ENCODE measurements at regions not wholly inside any gene's neighbourhood (a gene's known extent, or its start where the extent isn't known, plus 50 kb on each side); places are given as distances from the start of the nearest gene placed in this dataset.

DNA sequence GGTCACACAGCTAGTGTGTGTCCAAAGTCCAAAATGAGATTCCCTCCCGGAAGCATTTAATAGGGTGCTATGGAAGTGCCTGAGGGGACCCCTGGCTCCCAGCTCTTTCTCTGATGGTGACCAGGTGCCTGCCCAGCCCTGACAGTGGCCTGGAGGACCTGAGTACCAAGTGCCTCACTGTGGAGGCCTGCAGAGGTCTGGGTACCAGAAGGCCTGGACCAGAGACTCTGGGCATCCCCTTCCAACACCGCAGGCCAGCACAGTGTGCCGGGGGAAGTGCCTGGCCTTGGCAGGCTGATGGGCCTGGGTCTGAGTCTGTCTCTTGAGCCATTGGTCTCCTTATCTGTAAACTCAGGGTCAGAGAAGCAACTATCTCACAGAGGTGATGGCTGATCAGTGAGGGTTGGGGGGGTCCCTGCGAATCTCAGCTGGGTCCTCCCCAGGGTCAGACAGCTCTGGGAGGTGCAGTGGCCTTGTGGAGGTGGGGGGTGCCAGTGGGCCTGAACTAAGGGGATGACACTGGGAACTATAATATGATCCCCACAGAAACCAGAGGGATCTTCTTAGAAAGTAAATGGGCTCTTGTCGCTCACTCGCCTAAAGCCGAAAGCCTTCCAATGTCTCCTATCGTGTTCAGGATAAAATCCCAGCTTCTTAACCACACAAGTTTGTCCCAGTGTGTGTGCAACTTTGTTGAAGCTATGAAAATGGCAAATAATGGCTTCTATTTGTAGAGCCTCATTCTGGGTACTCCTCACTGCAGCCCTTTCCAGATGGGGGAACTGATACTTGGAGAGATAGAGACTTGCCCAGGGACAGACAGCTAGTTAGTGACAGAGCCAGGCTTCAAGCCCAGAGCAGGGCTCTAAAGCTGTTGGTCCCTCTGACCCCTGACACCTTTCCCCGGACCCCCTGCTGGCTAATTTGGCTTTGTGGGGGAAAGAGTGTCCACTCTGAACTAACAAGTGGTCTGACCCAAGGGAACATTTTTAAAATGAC is 225.1 kb downstream of the TFCP2L1 start:
- TF ChIP-seq, protein P1, sequence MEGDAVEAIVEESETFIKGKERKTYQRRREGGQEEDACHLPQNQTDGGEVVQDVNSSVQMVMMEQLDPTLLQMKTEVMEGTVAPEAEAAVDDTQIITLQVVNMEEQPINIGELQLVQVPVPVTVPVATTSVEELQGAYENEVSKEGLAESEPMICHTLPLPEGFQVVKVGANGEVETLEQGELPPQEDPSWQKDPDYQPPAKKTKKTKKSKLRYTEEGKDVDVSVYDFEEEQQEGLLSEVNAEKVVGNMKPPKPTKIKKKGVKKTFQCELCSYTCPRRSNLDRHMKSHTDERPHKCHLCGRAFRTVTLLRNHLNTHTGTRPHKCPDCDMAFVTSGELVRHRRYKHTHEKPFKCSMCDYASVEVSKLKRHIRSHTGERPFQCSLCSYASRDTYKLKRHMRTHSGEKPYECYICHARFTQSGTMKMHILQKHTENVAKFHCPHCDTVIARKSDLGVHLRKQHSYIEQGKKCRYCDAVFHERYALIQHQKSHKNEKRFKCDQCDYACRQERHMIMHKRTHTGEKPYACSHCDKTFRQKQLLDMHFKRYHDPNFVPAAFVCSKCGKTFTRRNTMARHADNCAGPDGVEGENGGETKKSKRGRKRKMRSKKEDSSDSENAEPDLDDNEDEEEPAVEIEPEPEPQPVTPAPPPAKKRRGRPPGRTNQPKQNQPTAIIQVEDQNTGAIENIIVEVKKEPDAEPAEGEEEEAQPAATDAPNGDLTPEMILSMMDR (IDR thresholded peaks at IDR 0.05; ENCODE audit: control extremely low read depth, extremely low read depth, low read depth, missing control alignments) = no peak
- ChIA-PET CTCF (interaction anchor here (0.8 to 2.4 kb wide), 4 partner anchors 15 to 24 kb away, joined by 3 to 11 read pairs (median 6); no protein-coding TSS in a partner anchor), POLR2A (no interaction called here)
- DNase-seq (ENCODE audit: extremely low spot score) = no peak

DNA sequence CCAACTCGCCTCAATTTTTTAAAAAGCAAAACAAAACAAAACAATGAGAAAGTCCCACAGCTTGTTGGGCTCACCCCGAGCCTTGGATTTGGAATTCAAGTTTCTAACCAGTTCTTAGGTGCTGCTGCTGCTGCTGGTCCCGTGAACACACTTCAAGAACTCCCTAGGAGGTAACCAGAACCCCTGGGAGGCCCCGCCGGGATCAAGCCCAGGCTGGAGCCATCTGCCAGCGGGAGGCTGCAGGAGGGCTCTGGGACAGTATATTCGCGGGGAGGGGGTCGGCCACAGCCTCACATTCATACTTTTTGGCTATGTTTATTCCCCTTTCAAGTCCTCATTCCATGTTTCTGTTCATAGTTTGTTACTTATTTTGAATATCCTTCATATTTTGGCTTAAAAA is 223.4 kb downstream of the TFCP2L1 start:
- DNase-seq (ENCODE audit: extremely low spot score) = no peak
- CTCF ChIA-PET = interaction anchor here (1.2 to 1.3 kb wide), 3 partner anchors 10 to 18 kb away, joined by 3 to 6 read pairs (median 4); no protein-coding TSS in a partner anchor
- TF ChIP-seq, protein P1 (IDR thresholded peaks at IDR 0.05; ENCODE audit: control extremely low read depth, extremely low read depth, low read depth, missing control alignments) = no peak
- POLR2A ChIA-PET = no interaction called here

DNA sequence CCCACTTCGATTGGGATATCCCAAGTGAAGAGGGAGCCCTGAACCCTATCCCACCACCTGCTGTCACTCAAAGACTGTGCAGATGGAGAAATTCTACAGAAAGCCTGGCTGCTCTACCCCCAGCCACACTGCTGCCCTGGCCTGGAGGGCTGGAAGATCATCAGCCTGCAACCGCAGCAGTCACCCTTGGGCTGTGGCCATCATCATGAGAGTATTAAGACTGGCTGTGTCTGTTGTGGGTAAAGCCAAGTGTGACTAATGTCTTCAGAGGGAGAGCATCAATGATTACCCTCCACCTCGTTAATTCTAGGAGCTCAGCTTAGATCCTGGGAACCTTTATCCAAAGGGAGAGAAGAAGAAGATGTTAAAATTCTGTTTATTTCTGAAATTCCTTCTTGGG is 221.5 kb downstream of the TFCP2L1 start:
- ChIA-PET CTCF (interaction anchor here (1.3 to 2.3 kb wide), 2 partner anchors 14 to 16 kb away, joined by 3 to 13 read pairs; no protein-coding TSS in a partner anchor), POLR2A (no interaction called here)
- no peak for DNase-seq (ENCODE audit: extremely low spot score)

DNA sequence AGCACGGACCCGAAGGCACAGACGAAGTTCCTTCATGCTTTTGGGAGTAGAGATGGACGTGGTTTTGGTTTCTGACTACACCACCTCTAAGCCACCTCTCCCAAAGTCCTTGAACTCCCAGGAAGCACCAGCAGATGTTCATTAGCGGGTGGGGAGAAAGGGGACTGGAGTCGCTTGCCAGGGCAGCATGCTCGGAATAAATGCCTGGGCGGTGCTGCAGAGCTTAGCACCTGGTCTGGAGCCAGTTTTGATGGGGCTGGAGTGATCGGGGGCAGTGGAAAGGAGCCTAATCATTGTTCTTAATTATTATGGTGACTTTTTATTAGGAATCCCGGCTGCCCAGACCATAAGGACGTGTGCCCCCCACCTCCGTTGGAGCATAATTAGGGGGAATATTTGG is 220.8 kb downstream of the TFCP2L1 start:
- DNase-seq (ENCODE audit: extremely low spot score) = no peak
- ChIA-PET CTCF (interaction anchor here (1.3 to 2.3 kb wide), 2 partner anchors 13 to 15 kb away, joined by 3 to 13 read pairs; no protein-coding TSS in a partner anchor), POLR2A (no interaction called here)
- TF ChIP-seq, protein P1 (IDR thresholded peaks at IDR 0.05; ENCODE audit: control extremely low read depth, extremely low read depth, low read depth, missing control alignments) = no peak

More for the DNA sequence above, 221.5 kb downstream of the TFCP2L1 start:
- TF ChIP-seq, protein P1 (IDR thresholded peaks at IDR 0.05; ENCODE audit: control extremely low read depth, extremely low read depth, low read depth, missing control alignments) = no peak

DNA sequence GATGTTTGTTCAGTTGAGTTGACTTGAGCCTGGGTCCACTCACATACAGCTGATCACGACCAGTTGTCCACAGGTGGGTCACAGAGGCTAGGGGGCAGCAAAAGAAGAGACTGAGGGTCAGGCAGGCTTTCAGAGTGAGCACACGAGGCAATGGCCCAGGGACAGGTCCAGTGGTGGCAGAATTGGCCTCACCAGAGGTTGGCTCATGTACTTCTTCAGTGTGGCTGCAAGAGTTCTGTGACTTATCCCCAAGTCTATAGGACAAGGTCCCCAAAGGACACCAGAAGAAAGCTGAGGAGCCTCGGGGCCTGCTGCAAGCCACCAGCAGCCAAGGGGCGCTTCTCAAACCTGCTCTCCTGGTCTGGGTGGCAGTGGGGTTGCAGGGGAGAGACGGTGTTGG is 219.8 kb downstream of the TFCP2L1 start:
- TF ChIP-seq, protein P1 (IDR thresholded peaks at IDR 0.05; ENCODE audit: control extremely low read depth, extremely low read depth, low read depth, missing control alignments) = no peak
- no peak for DNase-seq (ENCODE audit: extremely low spot score)
- POLR2A ChIA-PET = no interaction called here
- CTCF ChIA-PET = interaction anchor here (1.1 to 2.3 kb wide), 3 partner anchors 11 to 17 kb away, joined by 3 to 13 read pairs (median 4); no protein-coding TSS in a partner anchor

DNA sequence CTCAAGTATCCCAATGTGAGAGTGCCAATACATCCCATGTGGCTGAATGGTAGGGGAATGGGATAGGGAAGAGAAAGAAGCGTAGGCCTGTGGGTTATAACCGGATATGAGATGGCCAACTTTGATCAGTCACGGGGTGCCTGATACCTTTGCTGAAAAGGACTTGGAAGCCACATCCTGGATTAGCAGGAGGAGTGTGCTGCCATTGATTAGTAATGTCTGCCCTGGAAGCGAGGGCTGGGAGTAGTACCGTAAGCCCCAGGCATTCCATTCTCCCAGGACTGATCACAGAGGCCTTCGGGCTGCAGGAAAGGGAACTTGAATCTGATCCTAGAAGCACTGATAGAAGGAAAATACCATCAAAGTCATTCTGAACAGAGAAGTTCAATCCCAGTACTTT is 218.5 kb downstream of the TFCP2L1 start:
- CTCF ChIA-PET = no interaction called here
- DNase-seq (ENCODE audit: extremely low spot score) = no peak
- POLR2A ChIA-PET = no interaction called here
- TF ChIP-seq, protein P1 (IDR thresholded peaks at IDR 0.05; ENCODE audit: control extremely low read depth, extremely low read depth, low read depth, missing control alignments) = no peak
